NCI-H226 (cell line): ENCODE measurements at regions not wholly inside any gene's neighbourhood (a gene's known extent, or its start where the extent isn't known, plus 50 kb on each side); places are given as distances from the start of the nearest gene placed in this dataset.
"Not testable (repeated sequence)": the region's sequence is repeated elsewhere in the genome, so short reads cannot be mapped to it uniquely, and the experiment has no call there.

Experiments used
- DNase-seq: peaks from one replicate; pipeline ENCODE4 v3.0.0-alpha.2; 2015

GRCh38 chr3:69480986-69481385, 95.1 kb upstream of the FRMD4B start:
- DNase-seq, result not testable (repeated sequence)

DNA sequence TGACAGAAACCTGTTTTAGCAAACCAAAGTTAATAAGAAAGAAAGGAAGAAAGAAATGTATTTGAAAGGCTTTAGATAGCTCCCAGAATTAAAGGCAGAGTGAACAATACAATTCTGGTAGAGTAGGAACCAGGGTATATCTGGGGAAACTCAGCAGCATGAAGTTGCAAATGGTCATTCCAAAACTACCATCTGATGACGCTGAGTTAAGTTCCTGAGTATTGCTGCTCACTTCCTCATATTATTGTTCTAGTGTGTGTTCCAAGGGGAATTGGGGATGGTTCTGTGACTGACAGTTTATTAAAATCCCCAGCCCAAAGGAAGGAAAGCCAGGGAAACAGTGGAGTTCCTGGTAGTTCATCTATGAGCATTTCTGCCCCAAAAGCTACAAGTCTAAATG, 88.3 kb upstream of the FRMD4B start:
- no peak for DNase-seq

DNA sequence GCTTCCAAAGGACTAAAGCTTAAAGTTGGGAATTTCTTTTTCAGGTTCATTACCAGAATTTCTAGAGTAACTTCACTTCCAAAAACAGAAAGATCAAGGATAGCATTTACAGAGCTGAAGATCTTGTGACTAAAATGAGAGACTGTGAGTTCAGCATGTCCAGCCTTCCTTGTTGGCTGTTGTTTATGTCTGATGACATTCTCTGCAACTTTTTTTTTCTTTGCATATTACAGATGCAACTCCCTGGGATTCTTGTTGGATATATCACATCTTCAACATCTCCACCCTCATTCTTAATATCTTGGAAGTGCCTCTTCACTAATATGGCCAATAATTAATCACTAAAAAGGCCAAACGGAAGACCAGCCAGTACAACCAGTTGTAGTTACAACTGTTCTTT, 86.2 kb upstream of the FRMD4B start:
- no peak for DNase-seq

- no peak for DNase-seq
These were observed 77.6 kb upstream of the FRMD4B start for GRCh38 chr3:69463531-69463930.

- DNase-seq, result no peak
These were observed 76.9 kb upstream of the FRMD4B start for GRCh38 chr3:69462826-69463100.

GRCh38 chr3:69462022-69462825, 76.3 kb upstream of the FRMD4B start:
- DNase-seq, result no peak

GRCh38 chr3:69460034-69460433, 74.1 kb upstream of the FRMD4B start:
- no peak for DNase-seq

GRCh38 chr3:69458803-69459365, 73.0 kb upstream of the FRMD4B start:
- no peak for DNase-seq

GRCh38 chr3:69456631-69457030, 70.7 kb upstream of the FRMD4B start:
- DNase-seq, result no peak

DNA sequence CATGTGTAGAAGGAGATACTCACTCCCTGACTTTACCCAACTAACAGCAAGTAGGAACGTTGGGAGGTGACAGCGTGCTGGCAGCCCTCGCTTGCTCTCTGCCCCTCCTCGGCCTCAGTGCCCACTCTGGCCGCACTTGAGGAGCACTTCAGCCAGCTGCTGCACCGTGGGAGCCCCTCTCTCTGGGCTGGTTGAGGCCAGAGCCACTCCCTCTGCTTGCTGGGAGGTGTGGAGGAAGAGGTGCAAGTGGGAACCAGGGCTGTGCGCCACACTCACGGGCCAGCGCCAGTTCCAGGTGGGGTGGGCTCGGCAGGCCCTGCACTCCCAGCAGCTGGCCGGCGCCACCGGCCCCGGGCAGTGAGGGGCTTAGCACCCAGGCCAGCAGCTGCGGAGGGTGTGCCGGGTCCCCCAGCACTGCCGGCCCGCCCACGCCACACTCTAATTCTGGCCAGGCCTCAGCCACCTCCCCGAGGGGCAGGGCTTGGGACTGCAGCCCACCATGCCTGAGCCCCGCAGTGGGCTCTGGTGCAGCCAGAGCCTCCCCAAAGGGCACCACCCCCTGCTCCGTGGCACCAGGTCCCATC, 68.4 kb upstream of the FRMD4B start:
- no peak for DNase-seq

DNA sequence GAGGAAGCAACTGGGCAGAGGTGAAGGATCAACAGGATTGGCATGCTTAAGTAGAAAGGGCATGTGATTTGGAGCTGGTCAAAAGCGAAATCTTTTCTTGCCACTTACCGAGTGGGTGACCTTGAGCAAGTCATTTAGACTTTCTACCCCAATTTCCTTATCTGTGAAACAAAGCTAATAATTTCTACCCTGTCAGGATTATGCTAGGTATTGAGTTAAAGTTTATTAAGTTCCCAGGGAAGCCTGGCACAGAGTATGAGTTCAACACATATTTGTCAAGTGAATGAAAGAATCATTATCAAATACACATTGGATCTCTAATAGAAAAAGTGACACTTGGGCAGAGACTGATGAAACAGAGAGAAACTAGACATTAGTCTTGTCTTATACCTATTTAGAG, 66.4 kb upstream of the FRMD4B start:
- no peak for DNase-seq

GRCh38 chr3:69451594-69451993, 65.7 kb upstream of the FRMD4B start:
- DNase-seq, result no peak

DNA sequence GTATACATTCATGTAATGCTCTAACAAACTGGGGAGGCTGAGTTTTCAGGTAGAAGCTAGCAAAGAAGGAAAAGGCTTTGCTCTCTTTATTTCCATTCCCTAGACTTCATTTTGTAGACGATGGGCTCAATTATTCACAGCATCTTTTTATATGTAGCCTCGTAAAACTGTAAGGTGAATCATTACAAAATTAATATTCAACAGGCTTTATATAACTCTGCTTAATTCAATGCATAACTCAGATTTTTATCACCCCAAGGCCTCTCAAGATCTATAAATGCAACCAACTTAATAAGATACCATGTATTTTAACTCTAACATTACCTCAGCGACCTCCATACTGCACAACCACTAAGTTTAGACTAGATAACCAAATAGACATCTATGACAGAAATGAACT, 63.0 kb upstream of the FRMD4B start:
- no peak for DNase-seq

DNA sequence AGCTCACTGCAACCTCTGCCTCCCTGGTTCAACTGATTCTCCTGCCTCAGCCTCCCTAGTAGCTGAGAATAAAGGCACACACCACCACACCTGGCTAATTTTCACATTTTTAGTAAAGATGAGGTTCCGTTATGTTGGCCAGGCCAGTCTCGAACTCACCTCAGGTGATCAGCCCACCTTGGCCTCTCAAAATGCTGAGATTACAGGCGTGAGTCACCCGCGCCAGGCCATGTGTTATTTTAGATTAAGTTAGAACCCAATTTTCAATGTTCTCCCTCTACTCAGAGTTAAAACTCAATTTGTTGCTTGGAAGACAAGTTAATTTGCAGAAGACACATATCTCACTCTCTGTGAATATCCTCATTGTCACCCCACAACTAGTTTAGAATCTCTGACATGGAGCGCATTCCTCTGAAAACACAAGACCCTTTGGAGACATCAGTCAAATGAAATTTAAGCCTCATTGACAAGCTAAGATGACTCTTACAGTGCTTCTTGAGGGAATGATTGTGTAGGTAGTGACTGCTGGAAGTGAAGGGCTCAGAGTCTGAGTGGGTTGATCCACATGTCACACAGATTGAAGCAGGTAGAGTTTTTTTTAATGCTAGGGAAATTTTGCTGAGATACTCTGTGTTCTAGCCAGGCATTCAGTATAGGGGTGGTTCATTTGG, 60.6 kb upstream of the FRMD4B start:
- DNase-seq, result no peak

DNA sequence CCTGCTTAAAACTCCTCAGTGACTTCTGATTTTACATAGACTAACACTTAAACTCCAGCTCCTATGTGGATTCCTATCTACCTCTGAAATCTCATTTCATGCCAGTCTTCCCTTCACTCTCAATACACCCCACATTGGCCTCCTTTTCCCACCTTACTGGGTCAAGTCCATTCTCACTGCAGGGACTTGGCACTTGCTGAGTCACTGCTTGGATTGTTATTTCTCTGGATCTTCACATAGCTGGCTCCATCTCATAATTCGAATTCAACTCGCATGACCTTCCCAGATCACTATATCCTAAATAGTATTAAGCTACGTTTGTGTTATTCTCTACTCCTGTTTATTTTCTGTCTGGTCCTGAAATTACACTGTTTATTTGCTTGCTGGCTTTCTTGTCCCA, 59.6 kb upstream of the FRMD4B start:
- DNase-seq, result no peak

DNA sequence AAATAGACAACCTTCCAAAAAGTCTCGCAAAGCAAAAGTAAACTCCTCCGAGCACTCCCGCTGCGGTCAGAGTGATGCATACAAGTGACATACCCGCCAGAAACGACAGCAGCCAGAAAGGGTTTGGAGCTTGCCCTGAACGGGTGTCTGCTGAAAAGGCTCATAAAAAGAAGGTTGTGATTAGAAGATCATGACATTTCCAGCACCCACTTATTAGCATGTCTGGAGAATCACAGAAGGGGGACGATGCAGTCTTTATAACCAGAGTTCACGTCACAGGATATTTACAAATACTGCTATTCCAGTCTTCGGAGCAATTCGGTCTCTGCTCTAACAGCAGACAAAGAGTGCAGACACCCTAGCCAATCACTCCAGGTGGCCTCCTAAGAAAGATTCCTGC, 59.1 kb upstream of the FRMD4B start:
- no peak for DNase-seq

DNA sequence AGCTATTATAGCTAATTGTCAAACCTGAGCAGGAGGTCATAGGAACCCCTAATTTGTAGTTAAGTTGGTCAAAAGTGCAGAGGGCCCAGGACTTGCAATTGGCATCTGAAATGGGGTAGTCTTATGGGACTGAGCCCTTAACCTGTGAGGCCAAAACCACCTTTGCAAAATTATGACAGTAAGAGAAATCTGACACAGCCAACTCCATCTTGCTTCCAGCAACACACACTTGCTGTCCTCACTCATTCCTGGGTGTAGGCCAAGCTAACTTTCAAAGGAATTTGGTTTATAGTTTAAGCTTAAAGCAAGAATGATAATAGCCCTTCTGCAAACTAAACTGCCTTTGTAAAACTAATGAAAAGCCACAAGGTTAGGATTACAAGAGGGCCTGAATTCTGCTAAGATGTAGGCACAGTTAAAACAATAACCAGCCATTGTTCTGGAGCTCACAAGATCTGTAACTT, 57.6 kb upstream of the FRMD4B start:
- DNase-seq, result no peak

GRCh38 chr3:69442771-69443311, 57.0 kb upstream of the FRMD4B start:
- DNase-seq, result no peak

GRCh38 chr3:69441732-69442131, 55.8 kb upstream of the FRMD4B start:
- DNase-seq, result no peak

DNA sequence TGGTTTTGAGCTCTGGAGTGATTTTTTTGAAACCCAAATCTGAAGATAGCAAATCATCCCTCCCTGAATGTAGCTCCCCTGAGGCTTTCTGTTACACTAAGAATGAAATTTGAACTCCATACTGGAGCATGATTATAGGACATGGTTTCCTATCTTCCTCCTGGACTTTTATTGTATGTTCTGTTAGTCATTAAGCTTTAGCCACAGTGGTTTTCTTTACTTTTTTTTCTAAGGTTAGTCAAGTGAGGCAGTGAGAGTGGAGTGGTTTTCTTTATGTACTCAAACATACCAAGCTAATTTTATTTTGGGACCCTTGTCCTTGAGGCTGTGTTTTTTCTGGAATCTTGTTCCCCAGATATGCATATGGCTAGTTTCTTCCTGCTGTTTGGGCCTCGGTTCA, 55.2 kb upstream of the FRMD4B start:
- DNase-seq, result no peak

GRCh38 chr3:69439643-69440270, 53.9 kb upstream of the FRMD4B start:
- no peak for DNase-seq

DNA sequence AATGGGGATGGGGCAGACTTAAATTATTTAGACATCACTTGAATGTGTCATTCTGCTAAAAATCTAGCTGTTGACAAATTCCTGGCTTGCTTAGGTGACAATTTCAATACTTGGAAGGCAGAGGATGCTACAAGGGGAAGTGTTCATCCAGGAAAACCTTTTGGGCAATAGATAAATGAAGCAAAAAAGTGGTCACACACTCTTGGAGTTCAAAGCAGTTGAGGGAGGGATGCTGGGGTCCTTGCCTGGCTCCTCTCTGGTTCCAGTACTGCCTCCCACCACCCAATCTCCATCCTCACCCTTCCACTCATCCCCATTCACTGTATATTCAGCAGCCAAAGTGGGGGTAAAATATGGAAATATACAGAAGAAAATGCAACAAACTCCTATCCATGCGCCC, 52.6 kb upstream of the FRMD4B start:
- no peak for DNase-seq
